ENCODE measurements at regions not wholly inside any gene's neighbourhood (a gene's known extent, or its start where the extent isn't known, plus 50 kb on each side); places are given as distances from the start of the nearest gene placed in this dataset.

DNA sequence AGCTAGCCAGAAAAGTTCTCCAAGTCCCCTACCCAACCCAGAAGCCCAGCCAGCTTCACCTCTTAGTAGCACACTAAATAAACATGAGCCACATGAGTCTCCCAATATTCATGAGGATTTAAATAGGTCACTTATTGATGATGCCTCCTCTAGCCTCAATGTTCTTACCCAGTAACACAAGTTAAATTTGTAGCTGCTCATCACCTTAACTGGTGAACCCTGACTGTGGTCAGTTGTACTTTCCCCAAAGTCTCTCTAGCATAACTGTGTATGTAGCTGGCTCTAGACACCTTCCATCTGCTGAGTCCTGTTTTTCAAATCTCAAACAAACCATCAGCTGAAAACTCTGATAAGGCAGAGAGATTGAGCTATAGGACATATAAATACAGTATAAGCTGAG, 100.3 kb upstream of the ELAVL2 start:
- no peak overlapping the region for H3K4me3 ChIP-seq (replicated peaks in 1 of 2; ENCODE audit: low read depth in 2 of 2, low read length in 2 of 2)
- no peak for DNase-seq (ENCODE audit: low read depth in 2 of 2)
- TF ChIP-seq, protein P1, sequence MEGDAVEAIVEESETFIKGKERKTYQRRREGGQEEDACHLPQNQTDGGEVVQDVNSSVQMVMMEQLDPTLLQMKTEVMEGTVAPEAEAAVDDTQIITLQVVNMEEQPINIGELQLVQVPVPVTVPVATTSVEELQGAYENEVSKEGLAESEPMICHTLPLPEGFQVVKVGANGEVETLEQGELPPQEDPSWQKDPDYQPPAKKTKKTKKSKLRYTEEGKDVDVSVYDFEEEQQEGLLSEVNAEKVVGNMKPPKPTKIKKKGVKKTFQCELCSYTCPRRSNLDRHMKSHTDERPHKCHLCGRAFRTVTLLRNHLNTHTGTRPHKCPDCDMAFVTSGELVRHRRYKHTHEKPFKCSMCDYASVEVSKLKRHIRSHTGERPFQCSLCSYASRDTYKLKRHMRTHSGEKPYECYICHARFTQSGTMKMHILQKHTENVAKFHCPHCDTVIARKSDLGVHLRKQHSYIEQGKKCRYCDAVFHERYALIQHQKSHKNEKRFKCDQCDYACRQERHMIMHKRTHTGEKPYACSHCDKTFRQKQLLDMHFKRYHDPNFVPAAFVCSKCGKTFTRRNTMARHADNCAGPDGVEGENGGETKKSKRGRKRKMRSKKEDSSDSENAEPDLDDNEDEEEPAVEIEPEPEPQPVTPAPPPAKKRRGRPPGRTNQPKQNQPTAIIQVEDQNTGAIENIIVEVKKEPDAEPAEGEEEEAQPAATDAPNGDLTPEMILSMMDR (IDR thresholded peaks at IDR 0.05; ENCODE audit: low read depth, low read length) = no peak

GRCh38 chr9:23914431-23915003, 88.5 kb upstream of the ELAVL2 start:
- no peak overlapping the region for H3K4me3 ChIP-seq (replicated peaks in 1 of 2; ENCODE audit: low read depth in 2 of 2, low read length in 2 of 2)
- TF ChIP-seq, protein P1 (IDR thresholded peaks at IDR 0.05; ENCODE audit: low read depth, low read length) = no peak
- DNase-seq (ENCODE audit: low read depth in 2 of 2) = no peak

- DNase-seq (ENCODE audit: low read depth in 2 of 2) = no peak
- no peak overlapping the region for H3K4me3 ChIP-seq (replicated peaks in 1 of 2; ENCODE audit: low read depth in 2 of 2, low read length in 2 of 2)
- TF ChIP-seq, protein P1 (IDR thresholded peaks at IDR 0.05; ENCODE audit: low read depth, low read length) = no peak
Observed at GRCh38 chr9:23907343-23907742, 81.3 kb upstream of the ELAVL2 start.

DNA sequence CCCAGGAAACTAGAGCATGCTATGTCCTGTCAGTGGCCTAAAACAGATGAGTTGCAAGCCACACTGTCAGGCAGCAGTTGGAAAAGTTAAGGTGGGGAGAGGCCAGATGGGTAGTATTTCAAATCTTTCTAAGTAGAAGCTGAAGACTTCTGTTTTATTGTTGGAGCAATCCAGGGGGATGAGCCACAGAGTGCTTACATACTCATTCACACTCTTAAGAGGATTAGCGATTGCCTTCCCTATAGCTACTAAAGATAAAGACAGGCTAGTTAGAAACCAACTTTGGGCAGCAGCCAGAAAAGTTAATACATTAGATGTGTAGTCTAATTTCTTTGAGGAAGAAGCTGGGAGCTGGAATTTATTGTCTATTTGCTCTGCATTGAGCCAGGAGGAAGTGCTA, 61.7 kb upstream of the ELAVL2 start:
- no peak for DNase-seq (ENCODE audit: low read depth in 2 of 2)
- TF ChIP-seq, protein P1 (IDR thresholded peaks at IDR 0.05; ENCODE audit: low read depth, low read length) = no peak
- no peak overlapping the region for H3K4me3 ChIP-seq (replicated peaks in 1 of 2; ENCODE audit: low read depth in 2 of 2, low read length in 2 of 2)
